ENCODE measurements at regions not wholly inside any gene's neighbourhood (a gene's known extent, or its start where the extent isn't known, plus 50 kb on each side); places are given as distances from the start of the nearest gene placed in this dataset.

- TF ChIP-seq CTCF (IDR thresholded peaks at IDR 0.05) (no peak), POLR2A (IDR thresholded peaks at IDR 0.05) (no peak), POLR2AphosphoS5 (IDR thresholded peaks at IDR 0.05; ENCODE audit: insufficient read depth in 1 of 2, low read depth in 1 of 2) (no peak)
Measured at GRCh38 chr12:67427336-67427735, 158.2 kb downstream of the CAND1 start.
